SJCRH30 (cell line): ENCODE measurements at regions not wholly inside any gene's neighbourhood (a gene's known extent, or its start where the extent isn't known, plus 50 kb on each side); places are given as distances from the start of the nearest gene placed in this dataset.
"Not testable (repeated sequence)": the region's sequence is repeated elsewhere in the genome, so short reads cannot be mapped to it uniquely, and the experiment has no call there.

Experiments
- DNase-seq, 2 experiments: peaks; one replicate each; pipeline ENCODE4 v3.0.0-alpha.2; 2015 to 2020
- H3K27ac ChIP-seq: fragments of 250-450 bp; sonication (Bioruptor Pico); 2 replicates; pipeline ENCODE4 v1.5.1; 2020; ENCODE audit warnings: mild to moderate bottlenecking, moderate library complexity
- H3K27me3 ChIP-seq: fragments of 250-450 bp; sonication (Bioruptor Pico); 2 replicates; pipeline ENCODE4 v1.5.1; 2020; ENCODE audit warnings: mild to moderate bottlenecking, moderate library complexity
- H3K36me3 ChIP-seq: fragments of 250-450 bp; sonication (Bioruptor Pico); 2 replicates; pipeline ENCODE4 v1.5.1; 2020; ENCODE audit warnings: mild to moderate bottlenecking, moderate library complexity
- H3K4me1 ChIP-seq: fragments of 250-450 bp; sonication (Bioruptor Pico); 2 replicates; pipeline ENCODE4 v1.5.1; 2020; ENCODE audit warnings: mild to moderate bottlenecking, moderate library complexity
- H3K4me3 ChIP-seq: fragments of 250-450 bp; sonication (Bioruptor Pico); 2 replicates; pipeline ENCODE4 v1.5.1; 2020; ENCODE audit warnings: mild to moderate bottlenecking, moderate library complexity
- H3K9me3 ChIP-seq: fragments of 250-450 bp; sonication (Bioruptor Pico); replicated peaks from 2 replicates; pipeline ENCODE4 v1.5.1; 2020; ENCODE audit warnings: mild to moderate bottlenecking, moderate library complexity

GRCh38 chr14:105929327-105930081 lies 403.1 kb downstream of the TMEM121 start:
- Histone ChIP-seq H3K9me3 (no peaks in the 10 kb centered on the region), H3K4me1 (no peaks in the 10 kb centered on the region), H3K27ac (no peak overlapping the region), H3K36me3 (no peaks in the 10 kb centered on the region), H3K27me3 (0 out of 2 replicates have a peak, but pooled peaks cover 5% of the 10 kb centered on the region), H3K4me3 (no peak overlapping the region)
- no peak for DNase-seq

GRCh38 chr14:105930572-105930971 lies 404.2 kb downstream of the TMEM121 start:
- DNase-seq, result no peak
- H3K4me1 ChIP-seq, result no peaks in the 10 kb centered on the region
- no peaks in the 10 kb centered on the region for H3K9me3 ChIP-seq
- no peak overlapping the region for H3K4me3 ChIP-seq
- H3K27ac ChIP-seq, result no peak overlapping the region
- H3K36me3 ChIP-seq, result no peaks in the 10 kb centered on the region
- H3K27me3 ChIP-seq, result 0 out of 2 replicates have a peak, but pooled peaks cover 5% of the 10 kb centered on the region

DNA sequence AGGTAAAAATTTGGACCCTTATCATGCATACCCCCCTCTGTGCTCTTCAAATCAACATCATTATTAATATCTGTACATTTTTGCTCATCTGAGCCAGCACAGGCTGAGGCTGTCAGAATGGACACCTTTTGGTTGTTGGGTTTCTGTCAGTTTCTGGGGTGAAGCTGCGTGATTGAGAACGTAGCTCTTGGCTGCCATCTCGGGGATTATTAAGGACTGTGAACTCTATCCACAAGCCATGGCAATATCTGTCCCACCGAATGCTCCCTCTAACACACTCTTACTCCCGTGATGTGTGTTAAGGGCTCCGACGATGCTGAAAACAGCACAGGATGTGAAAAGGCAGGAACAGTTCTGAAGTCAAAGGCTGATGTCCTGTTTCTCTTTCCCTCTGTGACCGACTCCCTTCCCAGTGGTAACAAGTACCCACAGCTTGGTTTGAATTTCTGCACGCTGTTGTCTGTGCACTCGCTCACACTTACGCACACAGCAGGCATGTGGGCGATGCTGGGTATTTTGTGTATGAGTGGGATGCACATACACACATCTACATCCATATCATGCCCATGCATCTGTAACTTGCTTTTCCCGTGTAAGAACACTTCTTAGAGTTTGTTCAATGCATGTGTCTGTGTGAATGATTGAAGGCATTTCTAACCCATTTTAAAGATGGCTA lies 405.6 kb downstream of the TMEM121 start:
- no peaks in the 10 kb centered on the region for H3K4me1 ChIP-seq
- no peak overlapping the region for H3K27ac ChIP-seq
- no peaks in the 10 kb centered on the region for H3K9me3 ChIP-seq
- H3K4me3 ChIP-seq, result no peak overlapping the region
- H3K36me3 ChIP-seq, result no peaks in the 10 kb centered on the region
- 0 out of 2 replicates have a peak, but pooled peaks cover 5% of the 10 kb centered on the region for H3K27me3 ChIP-seq
- DNase-seq, result no peak

DNA sequence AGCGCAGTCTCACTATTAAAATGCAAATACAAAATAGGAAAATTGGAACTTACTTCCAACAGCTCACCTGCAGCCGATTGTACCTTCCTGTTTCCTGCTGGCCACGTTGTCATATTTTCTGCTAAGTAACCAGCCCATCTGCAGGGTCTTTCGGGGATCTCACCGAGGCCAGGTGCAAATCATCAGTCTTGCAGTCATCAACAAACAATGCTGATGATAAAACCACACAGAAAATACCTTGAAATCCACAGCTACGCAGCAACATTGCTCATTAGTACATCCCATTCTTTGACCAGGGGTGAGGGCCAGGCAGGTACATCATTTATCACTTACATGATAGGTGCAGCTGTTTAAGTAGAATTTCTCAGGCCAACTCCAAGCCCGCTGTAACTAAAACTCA lies 406.9 kb downstream of the TMEM121 start:
- Histone ChIP-seq H3K27ac (no peak overlapping the region), H3K4me3 (no peak overlapping the region), H3K9me3 (no peaks in the 10 kb centered on the region), H3K36me3 (no peaks in the 10 kb centered on the region), H3K4me1 (no peaks in the 10 kb centered on the region), H3K27me3 (0 out of 2 replicates have a peak, but pooled peaks cover 5% of the 10 kb centered on the region)
- no peak for DNase-seq

- no peak for DNase-seq
- H3K4me1 ChIP-seq, result no peaks in the 10 kb centered on the region
- no peak overlapping the region for H3K4me3 ChIP-seq
- no peaks in the 10 kb centered on the region for H3K9me3 ChIP-seq
- H3K27ac ChIP-seq, result no peak overlapping the region
- H3K36me3 ChIP-seq, result no peaks in the 10 kb centered on the region
- 0 out of 2 replicates have a peak, but pooled peaks cover 5% of the 10 kb centered on the region for H3K27me3 ChIP-seq
Measured at GRCh38 chr14:105935384-105935783, 409.0 kb downstream of the TMEM121 start.

DNA sequence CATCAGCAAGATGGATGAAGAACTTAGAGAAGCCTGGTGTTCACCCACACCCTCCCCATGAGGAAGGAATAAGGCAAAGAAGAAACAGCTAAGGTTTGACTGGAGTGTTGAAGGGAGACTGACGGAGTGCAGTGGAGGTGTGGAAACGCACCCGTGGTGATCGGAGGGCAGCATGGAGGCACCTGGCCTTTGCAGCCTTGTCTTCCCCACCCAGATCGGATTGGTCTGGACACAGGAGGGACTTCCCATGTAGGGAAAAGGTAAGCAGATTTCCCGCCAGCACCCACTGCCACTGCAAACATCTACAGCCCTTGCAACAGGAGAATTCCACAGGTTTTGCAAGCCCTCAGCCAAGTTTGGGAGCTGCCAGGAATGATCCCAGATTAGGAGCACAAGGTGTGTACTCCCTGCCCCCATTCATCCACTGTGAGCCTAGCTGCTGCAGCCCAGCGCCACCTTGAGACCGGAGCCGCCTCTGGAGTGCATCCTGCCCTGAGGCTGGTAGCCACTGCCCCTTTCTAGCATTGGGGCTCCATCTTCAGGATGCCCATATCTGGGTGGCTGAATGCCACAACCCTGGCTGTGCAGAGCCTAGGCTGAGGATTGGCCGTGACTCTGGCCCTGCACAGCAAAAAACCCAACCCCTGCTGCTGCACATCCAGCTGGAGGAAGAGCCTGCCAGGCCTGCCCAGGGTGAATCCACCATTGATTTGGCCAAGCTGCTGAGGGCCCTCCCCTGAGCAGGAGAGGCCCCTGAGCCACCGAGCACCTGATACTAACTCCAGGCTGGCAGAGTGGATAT lies 411.1 kb downstream of the TMEM121 start:
- Histone ChIP-seq H3K36me3 (no peaks in the 10 kb centered on the region), H3K27ac (no peak overlapping the region), H3K4me3 (no peak overlapping the region), H3K9me3 (no peaks in the 10 kb centered on the region), H3K27me3 (peaks cover 15% of the 10 kb centered on the region; the same call in 1 of the 2 replicates), H3K4me1 (no peaks in the 10 kb centered on the region)
- DNase-seq, result no peak

DNA sequence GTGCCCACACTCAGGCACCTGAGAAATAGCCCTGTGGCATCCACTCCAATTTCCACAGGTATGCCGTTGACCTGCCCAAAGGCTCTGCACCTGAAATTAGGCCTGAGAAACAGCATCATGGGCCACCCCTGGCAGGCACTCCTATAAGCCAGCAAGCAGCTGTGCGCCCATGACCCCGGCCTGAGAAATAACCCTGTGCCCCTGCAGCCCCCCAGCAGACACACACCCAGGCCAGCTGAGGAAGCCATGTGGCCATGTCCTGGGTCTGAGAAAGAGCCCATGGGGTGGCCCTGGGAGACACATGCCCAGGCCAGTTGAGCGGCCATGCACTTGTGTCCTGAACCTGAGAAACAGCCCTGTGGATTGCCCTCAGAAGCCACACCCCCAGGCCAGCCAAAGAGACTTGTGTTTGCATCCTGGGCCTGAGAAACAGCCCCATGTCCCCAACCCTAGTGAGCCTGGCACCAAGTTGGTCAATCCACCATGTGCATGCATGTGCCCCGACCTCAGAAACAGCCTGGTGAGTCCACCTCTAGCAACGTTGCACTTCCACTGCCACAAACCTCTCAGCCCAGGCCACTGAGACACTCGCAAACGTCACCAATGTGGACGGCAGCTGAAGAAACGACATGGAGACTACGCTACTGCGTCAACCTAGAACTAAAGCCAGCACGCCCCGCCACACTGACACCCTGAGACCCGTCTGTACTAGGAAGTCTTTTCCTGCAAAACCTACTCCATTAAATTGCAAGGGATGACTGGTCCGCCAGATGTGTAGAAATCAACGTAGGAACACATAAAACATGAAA lies 411.9 kb downstream of the TMEM121 start:
- no peaks in the 10 kb centered on the region for H3K9me3 ChIP-seq

GRCh38 chr14:105938959-105939358 lies 412.6 kb downstream of the TMEM121 start:
- H3K9me3 ChIP-seq, result no peaks in the 10 kb centered on the region
- H3K27me3 ChIP-seq, result peaks cover 15% of the 10 kb centered on the region
- H3K36me3 ChIP-seq, result no peaks in the 10 kb centered on the region
- DNase-seq, result no peak
- no peak overlapping the region for H3K27ac ChIP-seq
- no peaks in the 10 kb centered on the region for H3K4me1 ChIP-seq
- H3K4me3 ChIP-seq, result no peak overlapping the region

More for the DNA sequence above, 411.9 kb downstream of the TMEM121 start:
- Histone ChIP-seq H3K27me3 (peaks cover 13% of the 10 kb centered on the region), H3K36me3 (no peaks in the 10 kb centered on the region), H3K4me3 (no peak overlapping the region), H3K27ac (no peak overlapping the region), H3K4me1 (no peaks in the 10 kb centered on the region)
- DNase-seq, result no peak

DNA sequence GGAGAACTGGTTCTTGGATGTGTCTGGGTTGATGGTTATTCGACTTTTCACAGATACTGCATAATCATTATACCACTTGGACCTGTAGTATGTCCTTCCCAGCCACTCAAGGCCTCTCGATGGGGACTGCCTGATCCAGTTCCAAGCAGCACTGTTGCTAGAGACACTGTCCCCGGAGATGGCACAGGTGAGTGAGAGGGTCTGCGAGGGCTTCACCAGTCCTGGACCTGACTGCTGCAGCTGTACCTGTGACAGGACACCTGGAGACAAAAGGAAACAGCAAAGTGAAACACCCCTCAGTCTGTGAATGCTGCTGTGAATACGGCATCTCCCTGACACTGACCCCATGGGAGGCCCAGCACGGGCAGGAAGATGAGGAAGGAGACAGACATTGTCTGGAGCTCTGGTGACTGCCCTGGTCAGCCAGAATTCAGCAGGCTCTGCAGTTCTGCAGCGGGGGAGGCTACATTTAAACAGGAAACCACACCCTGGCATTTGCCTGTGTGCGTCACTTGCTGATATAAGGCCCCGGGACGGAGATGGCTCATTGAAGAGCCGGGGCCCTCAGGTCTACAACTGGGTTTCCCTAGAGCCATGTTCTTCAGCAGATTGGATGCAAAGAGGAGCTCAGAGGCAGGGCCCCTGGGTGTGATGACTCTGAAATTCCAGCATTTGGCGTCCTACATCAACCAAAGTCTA lies 413.6 kb downstream of the TMEM121 start:
- no peak for DNase-seq
- H3K27ac ChIP-seq, result no peak overlapping the region
- peaks cover 18% of the 10 kb centered on the region for H3K27me3 ChIP-seq
- no peak overlapping the region for H3K4me3 ChIP-seq
- H3K36me3 ChIP-seq, result no peaks in the 10 kb centered on the region
- H3K9me3 ChIP-seq, result no peaks in the 10 kb centered on the region
- H3K4me1 ChIP-seq, result no peaks in the 10 kb centered on the region

- H3K4me1 ChIP-seq, result no peaks in the 10 kb centered on the region
- no peaks in the 10 kb centered on the region for H3K36me3 ChIP-seq
- no peaks in the 10 kb centered on the region for H3K9me3 ChIP-seq
- peaks cover 18% of the 10 kb centered on the region for H3K27me3 ChIP-seq
- no peak overlapping the region for H3K27ac ChIP-seq
- DNase-seq, result no peak
- H3K4me3 ChIP-seq, result no peak overlapping the region
Measured at GRCh38 chr14:105940534-105941225, 414.3 kb downstream of the TMEM121 start.

- Histone ChIP-seq H3K4me1 (no peaks in the 10 kb centered on the region), H3K4me3 (no peak overlapping the region), H3K36me3 (no peaks in the 10 kb centered on the region), H3K27ac (no peak overlapping the region), H3K27me3 (peaks cover 18% of the 10 kb centered on the region), H3K9me3 (no peaks in the 10 kb centered on the region)
- no peak for DNase-seq
Measured at GRCh38 chr14:105941226-105942166, 415.1 kb downstream of the TMEM121 start.

GRCh38 chr14:105942725-105943124 lies 416.3 kb downstream of the TMEM121 start:
- not testable (repeated sequence) for H3K4me1 ChIP-seq, H3K27ac ChIP-seq, DNase-seq, H3K36me3 ChIP-seq, H3K9me3 ChIP-seq, H3K4me3 ChIP-seq
- peaks cover 18% of the 10 kb centered on the region for H3K27me3 ChIP-seq
